ENCODE measurements at regions not wholly inside any gene's neighbourhood (a gene's known extent, or its start where the extent isn't known, plus 50 kb on each side); places are given as distances from the start of the nearest gene placed in this dataset.
A peak's percentile ranks its signal among the peaks of the same experiment; 100 is the strongest.

DNA sequence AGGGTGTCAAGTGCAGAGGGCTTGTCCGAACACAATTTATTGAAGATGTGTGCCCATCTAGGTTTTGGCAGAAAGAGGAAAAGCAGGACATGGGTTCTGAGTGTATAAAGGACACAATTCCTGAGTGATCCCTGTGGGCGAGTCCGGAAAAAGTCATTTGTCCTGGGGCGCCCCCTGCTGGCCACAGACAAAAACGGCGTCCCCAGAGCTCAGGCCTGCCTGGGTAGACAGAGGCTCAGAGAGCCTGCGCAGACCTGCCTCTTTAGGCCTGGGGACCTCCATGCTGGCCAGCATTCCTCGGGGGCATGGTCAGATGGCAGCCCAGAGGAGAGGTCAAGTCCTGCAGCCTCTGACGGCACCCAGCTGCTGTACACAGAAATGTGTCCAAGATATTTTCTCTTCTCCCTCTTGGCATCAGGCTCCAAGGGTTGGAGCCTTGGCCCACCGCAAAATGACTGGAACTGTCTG lies 65.5 kb upstream of the LRP8 start:
- ChIA-PET POLR2A (no interaction called here), CTCF (interaction anchor here (0.6 to 8.3 kb wide), 40 partner anchors 8 to 551 kb away, joined by 3 to 271 read pairs (median 4); partner anchors contain the start of genes LRP8 and ZYG11A)
- H4K20me1 ChIP-seq (replicated peaks; ENCODE audit: control insufficient read depth, extremely low read depth, insufficient read depth, low read length), result no peaks in the 10 kb centered on the region
- H3K79me2 ChIP-seq (ENCODE audit: control insufficient read depth, insufficient read depth, low read length), result no peaks in the 10 kb centered on the region
- no peaks in the 10 kb centered on the region for H3K4me1 ChIP-seq (ENCODE audit: control insufficient read depth, extremely low read depth, insufficient read depth, low read length)
- H3K4me2 ChIP-seq (ENCODE audit: insufficient read depth, low read length), result no peak overlapping the region
- no peak overlapping the region for H3K4me3 ChIP-seq (replicated peaks in 1 of 3; ENCODE audit: insufficient read depth in 1 of 3, low read depth in 1 of 3, low read length in 3 of 3)
- intact Hi-C loops (cut with micrococcal nuclease), result loop anchor here (1.0 kb wide), 2 partner anchors 65 to 115 kb away; partner anchors contain the start of gene LRP8
- no peak overlapping the region for H3K27ac ChIP-seq (ENCODE audit: insufficient read depth, low read depth, low read length)
- TF ChIP-seq, protein P1, sequence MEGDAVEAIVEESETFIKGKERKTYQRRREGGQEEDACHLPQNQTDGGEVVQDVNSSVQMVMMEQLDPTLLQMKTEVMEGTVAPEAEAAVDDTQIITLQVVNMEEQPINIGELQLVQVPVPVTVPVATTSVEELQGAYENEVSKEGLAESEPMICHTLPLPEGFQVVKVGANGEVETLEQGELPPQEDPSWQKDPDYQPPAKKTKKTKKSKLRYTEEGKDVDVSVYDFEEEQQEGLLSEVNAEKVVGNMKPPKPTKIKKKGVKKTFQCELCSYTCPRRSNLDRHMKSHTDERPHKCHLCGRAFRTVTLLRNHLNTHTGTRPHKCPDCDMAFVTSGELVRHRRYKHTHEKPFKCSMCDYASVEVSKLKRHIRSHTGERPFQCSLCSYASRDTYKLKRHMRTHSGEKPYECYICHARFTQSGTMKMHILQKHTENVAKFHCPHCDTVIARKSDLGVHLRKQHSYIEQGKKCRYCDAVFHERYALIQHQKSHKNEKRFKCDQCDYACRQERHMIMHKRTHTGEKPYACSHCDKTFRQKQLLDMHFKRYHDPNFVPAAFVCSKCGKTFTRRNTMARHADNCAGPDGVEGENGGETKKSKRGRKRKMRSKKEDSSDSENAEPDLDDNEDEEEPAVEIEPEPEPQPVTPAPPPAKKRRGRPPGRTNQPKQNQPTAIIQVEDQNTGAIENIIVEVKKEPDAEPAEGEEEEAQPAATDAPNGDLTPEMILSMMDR (IDR thresholded peaks at IDR 0.05; ENCODE audit: extremely low read depth in 1 of 2, insufficient read depth in 1 of 2, low read depth in 1 of 2, low read length in 2 of 2), result peak; percentile 87 to 91
- no peak for TF ChIP-seq MYC (IDR thresholded peaks at IDR 0.05; ENCODE audit: low read depth, low read length)
- no peak for TF ChIP-seq POLR2AphosphoS5 (IDR thresholded peaks at IDR 0.05; ENCODE audit: insufficient read depth, low read depth, low read length)
- dilution Hi-C loops (cut with MboI; ENCODE audit: extremely low pct_ligation_motif_present, low sequenced_read_pairs), result no loop called here
- no peaks in the 10 kb centered on the region for H3K9me3 ChIP-seq (replicated peaks; ENCODE audit: control insufficient read depth, insufficient read depth, low read length)
- FAIRE-seq (peak; percentile 93), DNase-seq (ENCODE audit: low read depth, low spot score) (peak; percentile 64)
- no peaks in the 10 kb centered on the region for H3K9me1 ChIP-seq (replicated peaks; ENCODE audit: control insufficient read depth, extremely low read depth, insufficient read depth, low read length)
- H3K9ac ChIP-seq (replicated peaks; ENCODE audit: extremely low read depth, insufficient read depth, low read length), result no peak overlapping the region
- peaks cover 7 to 10% of the 10 kb centered on the region in 2 experiments for H3K27me3 ChIP-seq (ENCODE audit: control insufficient read depth in 2 of 2, insufficient read depth in 2 of 2, low read length in 2 of 2)
- no peak overlapping the region for H2AFZ ChIP-seq (ENCODE audit: low read depth, low read length)
- no TSS peak for BruUV-seq (replicated peaks)
- no peaks in the 10 kb centered on the region for H3K36me3 ChIP-seq (ENCODE audit: control insufficient read depth in 2 of 2, extremely low read depth in 1 of 2, insufficient read depth in 2 of 2, low read length in 2 of 2)

DNA sequence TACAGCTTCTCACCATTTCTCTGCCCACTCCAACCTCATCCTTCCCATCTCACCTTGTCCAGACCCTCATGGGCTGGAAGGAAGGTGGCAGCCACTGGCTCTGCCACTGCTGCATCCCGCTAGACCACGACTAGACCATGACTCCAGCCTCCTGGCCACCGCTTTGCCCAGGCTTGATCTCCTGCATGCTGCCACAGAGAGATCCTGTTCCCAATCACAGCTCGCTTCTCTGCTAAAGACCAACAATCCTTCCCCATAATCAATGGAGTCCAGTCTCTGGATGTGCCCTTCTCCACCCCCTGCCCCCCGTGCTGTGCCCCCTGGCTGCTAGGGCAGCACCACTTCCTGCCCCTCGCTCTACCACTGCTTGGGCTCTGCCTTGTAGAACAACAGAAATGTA lies 64.9 kb upstream of the DMRTB1 start:
- Histone ChIP-seq H3K36me3 (ENCODE audit: control insufficient read depth in 2 of 2, extremely low read depth in 1 of 2, insufficient read depth in 2 of 2, low read length in 2 of 2) (no peaks in the 10 kb centered on the region), H4K20me1 (replicated peaks; ENCODE audit: control insufficient read depth, extremely low read depth, insufficient read depth, low read length) (no peaks in the 10 kb centered on the region), H3K27me3 (ENCODE audit: control insufficient read depth in 2 of 2, insufficient read depth in 2 of 2, low read length in 2 of 2) (peaks cover 7 to 10% of the 10 kb centered on the region in 2 experiments), H3K27ac (ENCODE audit: insufficient read depth, low read depth, low read length) (no peak overlapping the region), H3K79me2 (ENCODE audit: control insufficient read depth, insufficient read depth, low read length) (no peaks in the 10 kb centered on the region), H3K4me2 (ENCODE audit: insufficient read depth, low read length) (no peak overlapping the region), H2AFZ (ENCODE audit: low read depth, low read length) (no peak overlapping the region), H3K9me1 (replicated peaks; ENCODE audit: control insufficient read depth, extremely low read depth, insufficient read depth, low read length) (no peaks in the 10 kb centered on the region), H3K9me3 (replicated peaks; ENCODE audit: control insufficient read depth, insufficient read depth, low read length) (no peaks in the 10 kb centered on the region), H3K4me3 (replicated peaks in 1 of 3; ENCODE audit: insufficient read depth in 1 of 3, low read depth in 1 of 3, low read length in 3 of 3) (no peak overlapping the region), H3K9ac (replicated peaks; ENCODE audit: extremely low read depth, insufficient read depth, low read length) (no peak overlapping the region), H3K4me1 (ENCODE audit: control insufficient read depth, extremely low read depth, insufficient read depth, low read length) (no peaks in the 10 kb centered on the region)
- TF ChIP-seq GATA2 (IDR thresholded peaks at IDR 0.05; ENCODE audit: insufficient read depth, insufficient read length, low read depth, low read length) (no peak), POLR2AphosphoS5 (IDR thresholded peaks at IDR 0.05; ENCODE audit: insufficient read depth, low read depth, low read length) (no peak), JUN (IDR thresholded peaks at IDR 0.05; ENCODE audit: borderline replicate concordance, insufficient read depth, insufficient read length, low read depth) (no peak), MAX (IDR thresholded peaks at IDR 0.05; ENCODE audit: insufficient read depth, insufficient read length) (no peak), MYC (IDR thresholded peaks at IDR 0.05; ENCODE audit: low read depth, low read length) (no peak), EZH2 (IDR thresholded peaks at IDR 0.05; ENCODE audit: borderline replicate concordance, low read depth, low read length, severe bottlenecking) (no peak), FOS (IDR thresholded peaks at IDR 0.05; ENCODE audit: borderline replicate concordance, insufficient read depth, low read length) (no peak), POLR2A (IDR thresholded peaks at IDR 0.05; ENCODE audit: low read depth, low read length) (no peak)
- TF ChIP-seq, protein P1 (IDR thresholded peaks at IDR 0.05; ENCODE audit: extremely low read depth in 1 of 2, insufficient read depth in 1 of 2, low read depth in 1 of 2, low read length in 2 of 2), result no peak
- FAIRE-seq, result no peak
- ChIA-PET POLR2A (no interaction called here), CTCF (interaction anchor here (1.6 to 8.3 kb wide), 6 partner anchors 11 to 121 kb away, joined by 5 to 271 read pairs (median 16); no protein-coding TSS in a partner anchor)
- intact Hi-C loops (cut with micrococcal nuclease), result no loop called here
- no peak for DNase-seq (ENCODE audit: low read depth, low spot score)
- dilution Hi-C loops (cut with MboI; ENCODE audit: extremely low pct_ligation_motif_present, low sequenced_read_pairs), result no loop called here
- BruUV-seq (replicated peaks), result no TSS peak

Measured in endothelial cell of umbilical vein (primary cell).